Ovary (tissue), 3 donors: ENCODE measurements at regions not wholly inside any gene's neighbourhood (a gene's known extent, or its start where the extent isn't known, plus 50 kb on each side); places are given as distances from the start of the nearest gene placed in this dataset.

Source experiments
- EP300 ChIP-seq: sonication (generic); formaldehyde crosslinking; IDR thresholded peaks from one replicate; pipeline ENCODE4 v1.6.1; 2017; ENCODE audit warnings: antibody characterized with exemption
- POLR2A ChIP-seq: fragments of 450-650 bp; IDR thresholded peaks from one replicate; pipeline ENCODE4 v1.6.1; 2017; ENCODE audit warnings: antibody characterized with exemption, mild to moderate bottlenecking, moderate library complexity
- TF ChIP-seq, protein P1 (sequence below), 3 donors: fragments of 450-650 bp in 2 of 3; fragments of 200-600 bp in 1 of 3; IDR thresholded peaks; one replicate each; pipeline versions ENCODE4 v1.5.1 to v1.8.0; 2016 to 2022; ENCODE audit warnings: antibody characterized with exemption in 3 of 3, mild to moderate bottlenecking in 1 of 3
- donor health status: DM: no; HTN: no; CAD: no.

- TF ChIP-seq, protein P1, sequence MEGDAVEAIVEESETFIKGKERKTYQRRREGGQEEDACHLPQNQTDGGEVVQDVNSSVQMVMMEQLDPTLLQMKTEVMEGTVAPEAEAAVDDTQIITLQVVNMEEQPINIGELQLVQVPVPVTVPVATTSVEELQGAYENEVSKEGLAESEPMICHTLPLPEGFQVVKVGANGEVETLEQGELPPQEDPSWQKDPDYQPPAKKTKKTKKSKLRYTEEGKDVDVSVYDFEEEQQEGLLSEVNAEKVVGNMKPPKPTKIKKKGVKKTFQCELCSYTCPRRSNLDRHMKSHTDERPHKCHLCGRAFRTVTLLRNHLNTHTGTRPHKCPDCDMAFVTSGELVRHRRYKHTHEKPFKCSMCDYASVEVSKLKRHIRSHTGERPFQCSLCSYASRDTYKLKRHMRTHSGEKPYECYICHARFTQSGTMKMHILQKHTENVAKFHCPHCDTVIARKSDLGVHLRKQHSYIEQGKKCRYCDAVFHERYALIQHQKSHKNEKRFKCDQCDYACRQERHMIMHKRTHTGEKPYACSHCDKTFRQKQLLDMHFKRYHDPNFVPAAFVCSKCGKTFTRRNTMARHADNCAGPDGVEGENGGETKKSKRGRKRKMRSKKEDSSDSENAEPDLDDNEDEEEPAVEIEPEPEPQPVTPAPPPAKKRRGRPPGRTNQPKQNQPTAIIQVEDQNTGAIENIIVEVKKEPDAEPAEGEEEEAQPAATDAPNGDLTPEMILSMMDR (IDR thresholded peaks at IDR 0.05), result no peak
- TF ChIP-seq POLR2A, result no peak
- no peak for TF ChIP-seq EP300
Measured at GRCh38 chr15:60079210-60079609, 75.1 kb downstream of the FOXB1 start.
